Right lobe of liver (tissue), 6 donors: ENCODE measurements at regions not wholly inside any gene's neighbourhood (a gene's known extent, or its start where the extent isn't known, plus 50 kb on each side); places are given as distances from the start of the nearest gene placed in this dataset.

Source experiments
- ATAC-seq, 4 donors: fragments of 200-7000 bp; cut with Tn5 transposase; one replicate each; pipeline ENCODE4 v1.9.1; 2020; ENCODE audit warnings: mild to moderate bottlenecking in 4 of 4, moderate library complexity in 4 of 4
- DNase-seq, 3 donors: peaks; one replicate each; pipeline ENCODE4 v3.0.0-alpha.2; 2020
- H3K27ac ChIP-seq, 3 donors: fragments of 200-600 bp; one replicate each; pipeline ENCODE4 v1.8.0; 2022
- H3K27me3 ChIP-seq, 2 donors: fragments of 200-600 bp; one replicate each; pipeline ENCODE4 v1.8.0; 2022
- H3K36me3 ChIP-seq, 4 donors: fragments of 200-600 bp; sonication (generic) in 1 of 4; one replicate each; pipeline versions ENCODE4 v1.5.1 to v1.8.0; 2017 to 2022; ENCODE audit warnings: control low read depth in 1 of 4
- H3K4me1 ChIP-seq, 4 donors: fragments of 200-600 bp; sonication (generic) in 1 of 4; one replicate each; pipeline versions ENCODE4 v1.5.1 to v1.8.0; 2017 to 2022; ENCODE audit warnings: control low read depth in 1 of 4
- H3K4me3 ChIP-seq, 3 donors: fragments of 200-600 bp; one replicate each; pipeline ENCODE4 v1.8.0; 2022
- H3K9me3 ChIP-seq, 4 donors: fragments of 200-600 bp; sonication (generic) in 1 of 4; one replicate each; pipeline versions ENCODE4 v1.5.1 to v1.8.0; 2017 to 2022; ENCODE audit warnings: control low read depth in 1 of 4
- POLR2A ChIP-seq: fragments of 450-650 bp; IDR thresholded peaks from one replicate; pipeline ENCODE4 v1.6.1; 2017; ENCODE audit warnings: antibody characterized with exemption, mild to moderate bottlenecking
- WGBS: methylation state at CpG from one replicate; pipeline ENCODE4 v1.1.6; 2018; ENCODE audit warnings: low coverage, low lambda C conversion rate; ENCODE audit not compliant: insufficient coverage; ENCODE audit errors: missing lambda C conversion rate; 5-methylcytosine and 5-hydroxymethylcytosine counted together
- intact Hi-C, 2 donors: fragments of 100-400 bp; cut with DNase I; formaldehyde crosslinking; loops; one replicate each; pipeline versions ENCODE4 v1.11.2 to v1.14.1; 2022
- TF ChIP-seq, protein P1 (sequence below), 4 donors: fragments of 200-600 bp in 3 of 4; fragments of 450-650 bp in 1 of 4; IDR thresholded peaks; one replicate each; pipeline versions ENCODE4 v1.5.1 to v1.8.0; 2016 to 2022; ENCODE audit warnings: antibody characterized with exemption in 4 of 4, mild to moderate bottlenecking in 2 of 4
- donor health status: DM: no; HTN: yes; CAD: no.
- donor health status: DM: no; HTN: no; CAD: no.
- donor health status: DM: no; HTN: no; CAD: no.
- donor health status: DM: no; HTN: yes; CAD: no.
- donor health status: DM: no; HTN: yes; CAD: no.

DNA sequence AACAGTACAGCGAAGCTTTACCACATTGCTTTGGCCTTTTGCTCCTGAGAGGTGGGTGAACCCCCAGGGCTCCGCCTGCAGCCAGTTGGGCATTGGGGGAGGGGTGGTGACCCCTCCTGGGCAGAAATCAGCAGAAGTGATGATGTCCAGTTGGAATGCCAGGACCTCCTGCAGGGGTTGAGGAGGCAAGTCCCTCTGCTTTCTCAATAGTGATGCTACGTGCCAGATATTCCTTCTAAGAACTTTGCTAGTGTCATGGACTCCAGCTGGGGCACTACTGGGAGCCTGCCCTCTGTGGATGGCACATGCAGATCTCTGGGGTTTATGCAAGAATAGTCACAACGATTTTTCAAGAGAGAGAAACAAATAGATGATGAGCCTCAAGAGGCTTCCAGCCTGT is 95.6 kb downstream of the NDFIP1 start:
- intact Hi-C loops = no loop called here
- TF ChIP-seq, protein P1, sequence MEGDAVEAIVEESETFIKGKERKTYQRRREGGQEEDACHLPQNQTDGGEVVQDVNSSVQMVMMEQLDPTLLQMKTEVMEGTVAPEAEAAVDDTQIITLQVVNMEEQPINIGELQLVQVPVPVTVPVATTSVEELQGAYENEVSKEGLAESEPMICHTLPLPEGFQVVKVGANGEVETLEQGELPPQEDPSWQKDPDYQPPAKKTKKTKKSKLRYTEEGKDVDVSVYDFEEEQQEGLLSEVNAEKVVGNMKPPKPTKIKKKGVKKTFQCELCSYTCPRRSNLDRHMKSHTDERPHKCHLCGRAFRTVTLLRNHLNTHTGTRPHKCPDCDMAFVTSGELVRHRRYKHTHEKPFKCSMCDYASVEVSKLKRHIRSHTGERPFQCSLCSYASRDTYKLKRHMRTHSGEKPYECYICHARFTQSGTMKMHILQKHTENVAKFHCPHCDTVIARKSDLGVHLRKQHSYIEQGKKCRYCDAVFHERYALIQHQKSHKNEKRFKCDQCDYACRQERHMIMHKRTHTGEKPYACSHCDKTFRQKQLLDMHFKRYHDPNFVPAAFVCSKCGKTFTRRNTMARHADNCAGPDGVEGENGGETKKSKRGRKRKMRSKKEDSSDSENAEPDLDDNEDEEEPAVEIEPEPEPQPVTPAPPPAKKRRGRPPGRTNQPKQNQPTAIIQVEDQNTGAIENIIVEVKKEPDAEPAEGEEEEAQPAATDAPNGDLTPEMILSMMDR (IDR thresholded peaks at IDR 0.05) = no peak
- TF ChIP-seq POLR2A = no peak
- H3K4me3 ChIP-seq = no peak overlapping the region
- no peaks in the 10 kb centered on the region for H3K27me3 ChIP-seq
- 55% methylated on average over 2 of the region's 4 CpGs for WGBS
- H3K4me1 ChIP-seq = no peaks in the 10 kb centered on the region
- no peak overlapping the region for H3K27ac ChIP-seq
- H3K9me3 ChIP-seq = no peaks in the 10 kb centered on the region
- no peak for ATAC-seq
- no peak for DNase-seq
- H3K36me3 ChIP-seq = no peaks in the 10 kb centered on the region
